HG02981 (cell line): ENCODE measurements at regions not wholly inside any gene's neighbourhood (a gene's known extent, or its start where the extent isn't known, plus 50 kb on each side); places are given as distances from the start of the nearest gene placed in this dataset.

Experiments used
- ATAC-seq: cut with Tn5 transposase; IDR thresholded peaks from one replicate; pipeline ENCODE4 v1.9.1; 2021; ENCODE audit warnings: mild to moderate bottlenecking, moderate library complexity; ENCODE audit not compliant: unreplicated experiment

DNA sequence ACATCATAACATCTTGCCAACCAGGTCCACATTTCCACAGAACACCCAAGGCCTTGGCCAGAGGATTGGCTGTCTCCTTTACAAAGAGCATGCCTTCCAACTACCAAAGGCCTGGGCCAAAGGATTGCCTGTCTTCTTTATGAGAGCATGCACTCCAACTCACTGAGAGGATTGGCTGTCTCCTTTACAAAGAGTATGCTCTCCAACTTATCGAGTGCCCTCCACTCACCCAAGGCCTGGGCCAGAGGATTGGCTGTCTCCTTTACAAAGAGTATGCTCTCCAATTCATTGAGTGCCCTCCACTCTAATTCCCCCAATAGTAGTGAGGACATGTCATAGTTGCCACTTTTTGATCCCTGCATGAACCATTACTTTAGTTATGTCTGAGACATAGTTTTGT lies 79.9 kb upstream of the TAS2R1 start:
- ATAC-seq, result no peak

DNA sequence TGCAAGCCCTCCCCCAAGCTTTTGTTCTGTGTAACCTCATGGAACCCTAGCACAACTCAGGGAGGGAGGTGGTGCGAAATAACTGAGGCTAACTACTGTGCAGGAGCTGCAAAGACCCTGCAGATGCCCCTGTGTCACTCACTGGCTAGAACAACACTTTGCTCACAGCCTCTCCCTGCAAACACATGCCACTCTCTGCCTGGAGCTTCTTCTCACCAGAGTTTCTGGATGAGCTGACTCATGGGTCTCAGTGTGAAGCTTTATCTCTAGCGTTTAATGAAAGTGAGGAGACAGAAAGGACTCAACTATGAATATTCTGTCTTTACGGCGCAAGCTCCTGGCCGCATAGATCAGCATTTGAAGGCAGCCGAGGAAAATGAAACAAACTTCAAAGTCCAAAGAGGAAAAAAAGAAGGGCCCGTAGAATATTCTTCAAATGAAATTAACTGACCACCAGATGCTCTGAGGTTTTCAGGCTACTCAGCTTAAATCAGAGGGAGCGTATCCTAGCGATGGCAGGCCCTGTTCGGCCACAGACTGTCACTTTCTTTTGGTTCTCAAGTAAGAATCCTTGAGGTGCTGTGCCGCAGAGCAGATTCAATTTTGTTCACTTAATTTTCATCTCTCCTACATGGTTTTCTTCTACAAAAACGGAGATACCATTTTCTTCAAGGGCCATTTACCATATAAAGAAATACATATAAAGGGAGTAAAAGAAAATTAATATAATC lies 77.7 kb upstream of the TAS2R1 start:
- no peak for ATAC-seq

DNA sequence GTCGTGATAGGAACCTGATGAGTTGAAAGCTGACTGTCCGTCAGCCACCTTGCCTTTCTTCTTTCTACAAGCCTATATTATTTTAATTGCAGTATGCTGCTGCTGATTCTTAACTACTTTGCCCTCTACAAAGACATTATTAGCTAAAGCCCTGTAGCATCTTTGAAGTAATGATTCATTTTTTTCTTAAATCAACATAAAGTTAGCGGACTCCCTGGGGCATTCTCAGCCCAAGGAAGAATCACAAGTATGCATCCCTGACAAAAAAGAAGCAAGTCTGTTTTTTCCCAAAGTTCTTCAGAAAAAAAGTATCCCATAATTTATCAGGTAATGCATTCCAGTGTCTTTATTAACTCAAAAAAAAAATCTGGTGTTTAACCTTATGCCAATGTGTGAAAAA lies 69.5 kb upstream of the TAS2R1 start:
- no peak for ATAC-seq

DNA sequence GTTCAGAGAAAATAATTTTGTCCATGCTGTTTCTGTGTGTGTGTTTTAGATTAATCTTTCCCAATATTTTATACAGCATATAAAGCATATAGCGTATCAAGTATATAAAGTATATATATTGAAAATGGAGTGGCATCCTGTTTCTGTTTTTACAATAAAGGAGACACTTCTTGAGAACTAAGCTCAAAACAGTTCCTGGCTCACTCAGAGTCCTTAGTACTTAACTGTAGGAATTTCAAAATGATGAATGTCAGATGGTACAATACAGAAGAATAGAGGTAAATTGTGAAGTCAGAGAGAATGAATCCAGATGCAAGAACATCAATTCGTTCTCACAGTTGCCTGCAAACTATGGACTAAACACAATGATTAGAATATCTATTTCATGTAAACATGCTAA lies 68.7 kb upstream of the TAS2R1 start:
- no peak for ATAC-seq

DNA sequence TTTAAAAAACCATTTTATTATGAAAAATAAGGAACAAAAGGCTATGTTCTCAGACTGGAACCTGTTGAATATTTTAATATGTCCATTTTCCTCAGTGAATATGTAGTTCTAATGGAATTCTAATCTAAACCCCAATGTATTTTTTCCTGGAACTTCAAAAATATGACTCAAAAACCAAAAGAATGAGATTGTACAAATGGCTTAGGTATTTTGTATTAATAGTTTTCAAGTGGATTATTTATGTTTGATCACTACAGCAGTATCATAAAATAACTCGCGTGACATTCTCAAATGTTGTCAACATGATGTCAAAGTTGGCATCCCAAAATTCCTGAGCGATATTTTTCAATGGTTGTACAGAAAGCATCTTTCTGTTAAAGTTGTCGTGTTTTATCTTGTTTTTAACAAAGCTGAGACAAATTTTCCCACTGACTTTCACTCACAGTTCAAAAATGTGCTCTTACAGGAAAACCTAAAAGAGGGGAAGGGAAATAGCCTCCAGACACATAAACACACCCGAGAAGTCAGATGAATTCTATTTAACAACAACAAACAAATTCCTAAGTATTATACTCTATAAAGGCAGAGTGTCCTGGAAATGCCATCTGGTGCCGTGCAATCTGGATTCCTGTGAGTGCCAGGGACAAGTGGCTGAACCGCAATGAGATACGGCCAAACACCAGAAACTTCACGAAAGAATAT lies 68.1 kb upstream of the TAS2R1 start:
- no peak for ATAC-seq

DNA sequence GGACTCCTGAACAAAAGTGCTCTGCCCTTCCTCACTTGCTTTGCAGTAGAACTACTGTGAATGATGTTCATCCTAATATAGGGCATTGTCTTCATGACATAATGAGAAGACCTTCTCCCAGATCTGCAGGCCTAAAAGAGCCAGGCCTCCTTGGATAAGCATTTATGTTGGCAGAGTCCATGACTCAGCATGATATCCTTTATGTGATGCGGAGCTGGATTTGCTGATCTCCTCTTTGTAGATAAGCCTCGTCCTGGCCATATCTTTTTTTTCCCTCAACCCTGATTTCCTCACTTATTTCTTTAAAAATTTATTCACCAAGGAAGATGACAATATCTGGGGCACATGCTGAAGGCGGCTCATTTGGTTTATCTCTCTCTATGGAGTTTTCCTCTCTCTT lies 62.4 kb upstream of the TAS2R1 start:
- ATAC-seq, result no peak

DNA sequence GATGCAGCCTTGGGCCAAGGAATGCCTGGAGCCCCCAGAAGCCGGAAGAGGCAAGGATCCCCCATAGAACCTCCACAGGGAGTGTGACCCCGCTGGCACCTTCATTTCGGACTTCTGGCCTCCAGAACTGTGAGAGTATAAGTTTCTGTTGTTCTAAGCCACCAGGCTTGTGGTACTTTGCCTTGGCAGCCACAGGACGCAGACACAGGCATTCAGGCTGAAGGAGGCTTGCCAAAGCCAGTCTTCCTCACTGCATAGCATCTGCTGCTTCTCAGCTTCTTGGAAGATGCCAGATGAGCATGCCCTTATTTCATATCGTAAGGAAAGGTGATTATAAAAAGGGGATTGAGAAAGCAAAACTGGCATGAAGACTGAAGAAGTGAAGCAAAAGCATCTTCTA lies 61.1 kb upstream of the TAS2R1 start:
- ATAC-seq, result no peak

DNA sequence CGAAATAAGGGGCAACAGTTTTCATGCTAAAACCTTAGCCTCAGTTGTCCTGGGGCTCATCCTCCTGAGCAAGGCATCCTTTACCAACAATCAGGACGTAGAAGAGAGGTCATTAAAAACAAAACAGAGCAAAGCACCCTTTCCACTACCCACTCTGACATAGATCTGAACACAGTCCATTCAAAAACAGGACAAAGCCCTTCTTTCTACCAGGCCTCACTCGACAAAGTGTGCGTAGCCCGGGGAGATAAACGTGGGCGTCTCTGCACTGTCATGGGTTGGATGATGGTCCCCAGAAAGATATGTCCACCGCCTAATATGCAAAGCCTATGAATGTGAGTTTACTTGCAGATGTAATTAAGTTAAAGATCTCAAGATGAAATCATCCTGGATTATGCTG lies 60.6 kb upstream of the TAS2R1 start:
- no peak for ATAC-seq

DNA sequence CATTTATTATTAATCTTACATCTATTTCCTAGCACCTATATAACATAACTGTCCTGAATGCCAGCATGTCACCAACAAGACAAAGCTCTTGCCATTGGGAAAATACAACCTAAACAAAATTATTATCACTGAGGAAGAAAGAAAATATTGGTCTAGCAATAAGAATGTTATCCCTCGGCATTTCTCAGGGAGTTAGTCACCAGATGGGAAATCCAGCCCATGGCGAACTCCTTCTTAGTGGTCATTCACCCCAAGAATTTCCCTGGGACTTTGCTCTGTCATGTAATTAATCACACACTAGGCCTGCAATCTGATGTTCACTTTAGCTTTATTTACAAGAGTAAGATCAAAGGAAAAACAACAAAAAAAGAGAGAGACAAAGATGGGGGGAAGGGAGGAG lies 56.1 kb upstream of the TAS2R1 start:
- ATAC-seq, result no peak

DNA sequence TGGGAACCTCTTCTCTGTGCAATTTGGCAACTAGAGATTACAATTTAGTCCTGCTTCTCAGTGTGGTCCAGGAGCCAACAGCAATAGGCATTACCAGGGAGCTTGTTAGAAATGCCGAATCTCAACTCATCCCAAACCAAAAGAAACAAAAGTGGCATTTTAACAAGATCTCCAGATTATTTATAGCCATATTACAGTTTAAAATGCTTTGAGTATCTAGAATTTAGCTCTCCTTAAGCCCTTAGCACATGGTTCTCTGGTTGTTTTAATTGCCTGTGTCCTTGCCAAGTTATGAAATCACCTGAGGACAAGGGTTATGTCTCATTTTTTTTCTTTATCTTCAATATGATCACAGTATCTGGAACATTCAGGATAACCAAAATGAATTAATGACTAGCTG lies 51.6 kb upstream of the TAS2R1 start:
- ATAC-seq, result no peak
